Gastrocnemius medialis (tissue), 4 donors: ENCODE measurements at regions not wholly inside any gene's neighbourhood (a gene's known extent, or its start where the extent isn't known, plus 50 kb on each side); places are given as distances from the start of the nearest gene placed in this dataset.

Source experiments
- POLR2A ChIP-seq, 2 donors: fragments of 450-650 bp; IDR thresholded peaks; one replicate each; pipeline ENCODE4 v1.6.1; 2017; ENCODE audit warnings: antibody characterized with exemption in 2 of 2, mild to moderate bottlenecking in 2 of 2, moderate library complexity in 2 of 2
- TF ChIP-seq, protein P1 (sequence below), 5 experiments: fragments of 450-650 bp in 3 of 5; fragments of 200-600 bp in 2 of 5; sonication (generic) in 2 of 5; IDR thresholded peaks in 4 of 5; conservative IDR thresholded peaks in 1 of 5; 1 replicate in 4 of 5; 2 replicates in 1 of 5; pipeline ENCODE4 v1.5.1; 2016 to 2019; ENCODE audit warnings: antibody characterized with exemption in 5 of 5, mild to moderate bottlenecking in 3 of 5, moderate library complexity in 3 of 5

DNA sequence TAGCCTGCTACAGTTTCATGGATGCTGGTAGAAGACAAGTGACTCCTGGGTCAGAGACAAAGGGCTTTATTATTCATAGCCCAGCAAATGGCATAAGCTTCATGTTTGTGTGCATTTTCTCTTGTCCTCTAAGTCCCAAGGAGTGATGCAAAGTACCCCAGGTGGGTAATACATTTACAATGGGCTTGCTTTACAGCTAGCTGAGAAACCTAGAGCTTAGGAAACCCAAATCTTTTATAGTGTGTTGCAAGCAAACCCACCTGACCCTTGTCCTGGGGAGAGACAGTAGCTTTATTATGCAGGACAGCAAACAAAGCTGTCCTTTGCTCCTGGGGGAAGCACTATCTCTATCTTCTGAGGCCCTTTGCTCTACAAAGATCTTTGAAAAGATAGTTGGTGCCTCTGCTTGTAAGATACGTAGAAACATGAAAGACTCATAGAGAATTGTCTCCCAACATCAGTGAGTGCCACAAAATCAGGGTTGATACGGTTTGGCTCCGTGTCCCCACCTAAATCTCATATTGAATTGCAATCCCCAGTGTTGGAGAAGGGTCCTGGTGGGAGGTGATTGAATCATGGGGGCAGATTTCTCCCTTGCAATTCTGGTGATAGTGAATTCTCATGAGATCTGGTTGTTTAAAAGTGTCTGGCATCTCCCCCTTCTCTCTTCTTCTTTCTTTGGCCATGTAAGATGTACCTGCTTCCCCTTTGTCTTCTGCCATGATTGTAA, 315.8 kb upstream of the USP24 start:
- TF ChIP-seq, protein P1, sequence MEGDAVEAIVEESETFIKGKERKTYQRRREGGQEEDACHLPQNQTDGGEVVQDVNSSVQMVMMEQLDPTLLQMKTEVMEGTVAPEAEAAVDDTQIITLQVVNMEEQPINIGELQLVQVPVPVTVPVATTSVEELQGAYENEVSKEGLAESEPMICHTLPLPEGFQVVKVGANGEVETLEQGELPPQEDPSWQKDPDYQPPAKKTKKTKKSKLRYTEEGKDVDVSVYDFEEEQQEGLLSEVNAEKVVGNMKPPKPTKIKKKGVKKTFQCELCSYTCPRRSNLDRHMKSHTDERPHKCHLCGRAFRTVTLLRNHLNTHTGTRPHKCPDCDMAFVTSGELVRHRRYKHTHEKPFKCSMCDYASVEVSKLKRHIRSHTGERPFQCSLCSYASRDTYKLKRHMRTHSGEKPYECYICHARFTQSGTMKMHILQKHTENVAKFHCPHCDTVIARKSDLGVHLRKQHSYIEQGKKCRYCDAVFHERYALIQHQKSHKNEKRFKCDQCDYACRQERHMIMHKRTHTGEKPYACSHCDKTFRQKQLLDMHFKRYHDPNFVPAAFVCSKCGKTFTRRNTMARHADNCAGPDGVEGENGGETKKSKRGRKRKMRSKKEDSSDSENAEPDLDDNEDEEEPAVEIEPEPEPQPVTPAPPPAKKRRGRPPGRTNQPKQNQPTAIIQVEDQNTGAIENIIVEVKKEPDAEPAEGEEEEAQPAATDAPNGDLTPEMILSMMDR (IDR thresholded peaks at IDR 0.05 in 4 of 5, conservative IDR thresholded peaks at IDR 0.05 in 1 of 5), result no peak
- no peak for TF ChIP-seq POLR2A (IDR thresholded peaks at IDR 0.05)
